ENCODE measurements at regions not wholly inside any gene's neighbourhood (a gene's known extent, or its start where the extent isn't known, plus 50 kb on each side); places are given as distances from the start of the nearest gene placed in this dataset.
A peak's percentile ranks its signal among the peaks of the same experiment; 100 is the strongest.
"Not testable (repeated sequence)": the region's sequence is repeated elsewhere in the genome, so short reads cannot be mapped to it uniquely, and the experiment has no call there.

- 9 to 26% (median 12%) methylated on average over 3 of the region's 3 CpGs for WGBS, 3 donors
- Histone ChIP-seq H3K4me1 (peaks cover 7% of the 10 kb centered on the region), H3K9me3 (no peaks in the 10 kb centered on the region), H3K4me3 (no peak overlapping the region), H3K27me3 (ENCODE audit: insufficient read depth in 3 of 3, low read length in 2 of 3) (no peaks in the 10 kb centered on the region), H3K36me3 (ENCODE audit: insufficient read depth in 1 of 2, low read depth in 1 of 2) (no peaks in the 10 kb centered on the region), H3K27ac (no peak overlapping the region)
- intact Hi-C loops (cut with DNase I): loop anchor here in 1 of 2 donors (10.0 kb wide), 1 partner anchor 171 kb away; no protein-coding TSS in a partner anchor
- DNase-seq: no peak
- peak in 3 of 4 donors; percentile 46 to 62 (median 52) for ATAC-seq
- no peak for TF ChIP-seq CTCF (IDR thresholded peaks at IDR 0.05)
Measured at GRCh38 chr11:12585861-12586260, 88.4 kb upstream of the TEAD1 start.

GRCh38 chr11:12587333-12587991 lies 86.8 kb upstream of the TEAD1 start:
- no peak for ATAC-seq
- WGBS, 3 donors: 71 to 74% (median 71%) methylated on average over 6 of the region's 6 CpGs

GRCh38 chr11:12591706-12592105 lies 82.5 kb upstream of the TEAD1 start:
- no peak overlapping the region for H3K27ac ChIP-seq
- intact Hi-C loops (cut with DNase I): no loop called here
- no peaks in the 10 kb centered on the region for H3K27me3 ChIP-seq (ENCODE audit: insufficient read depth in 3 of 3, low read length in 2 of 3)
- TF ChIP-seq CTCF (IDR thresholded peaks at IDR 0.05): no peak
- H3K36me3 ChIP-seq (ENCODE audit: insufficient read depth in 1 of 2, low read depth in 1 of 2): no peaks in the 10 kb centered on the region
- no peaks in the 10 kb centered on the region for H3K4me1 ChIP-seq
- no peaks in the 10 kb centered on the region for H3K9me3 ChIP-seq
- ATAC-seq (no peak), DNase-seq (no peak)
- WGBS, 3 donors: 51 to 64% (median 52%) methylated on average over 4 of the region's 4 CpGs
- H3K4me3 ChIP-seq: no peak overlapping the region

More at GRCh38 chr11:12587333-12587991, 86.8 kb upstream of the TEAD1 start:
- no peak overlapping the region for H3K4me3 ChIP-seq
- DNase-seq: no peak
- no peak overlapping the region for H3K27ac ChIP-seq
- peaks cover 7% of the 10 kb centered on the region for H3K4me1 ChIP-seq
- intact Hi-C loops (cut with DNase I): loop anchor here in 1 of 2 donors (10.0 kb wide), 1 partner anchor 173 kb away; no protein-coding TSS in a partner anchor
- no peak for TF ChIP-seq CTCF (IDR thresholded peaks at IDR 0.05)
- no peaks in the 10 kb centered on the region for H3K27me3 ChIP-seq (ENCODE audit: insufficient read depth in 3 of 3, low read length in 2 of 3)
- no peaks in the 10 kb centered on the region for H3K9me3 ChIP-seq
- H3K36me3 ChIP-seq (ENCODE audit: insufficient read depth in 1 of 2, low read depth in 1 of 2): no peaks in the 10 kb centered on the region

- intact Hi-C loops (cut with DNase I): no loop called here
- ATAC-seq: no peak
- H3K4me3 ChIP-seq: no peak overlapping the region
Measured at GRCh38 chr11:12592283-12592682, 81.9 kb upstream of the TEAD1 start.

GRCh38 chr11:12595089-12595847 lies 79.0 kb upstream of the TEAD1 start:
- DNase-seq; H3K4me1 ChIP-seq; ATAC-seq; H3K36me3 ChIP-seq (ENCODE audit: insufficient read depth in 1 of 2, low read depth in 1 of 2); H3K4me3 ChIP-seq; H3K27ac ChIP-seq; H3K27me3 ChIP-seq (ENCODE audit: insufficient read depth in 3 of 3, low read length in 2 of 3); H3K9me3 ChIP-seq: not testable (repeated sequence)
- intact Hi-C loops (cut with DNase I): loop anchor here in 1 of 2 donors (5.0 kb wide), 1 partner anchor 77 kb away; the partner anchor contains the start of gene TEAD1
- 39 to 58% (median 52%) methylated on average over 2 of the region's 2 CpGs for WGBS, 3 donors

More at GRCh38 chr11:12592283-12592682, 81.9 kb upstream of the TEAD1 start:
- Histone ChIP-seq H3K27ac (no peak overlapping the region), H3K9me3 (no peaks in the 10 kb centered on the region), H3K4me1 (no peaks in the 10 kb centered on the region), H3K27me3 (ENCODE audit: insufficient read depth in 3 of 3, low read length in 2 of 3) (no peaks in the 10 kb centered on the region), H3K36me3 (ENCODE audit: insufficient read depth in 1 of 2, low read depth in 1 of 2) (no peaks in the 10 kb centered on the region)
- DNase-seq: no peak
- no peak for TF ChIP-seq CTCF (IDR thresholded peaks at IDR 0.05)
- 89 to 90% (median 89%) methylated on average over 3 of the region's 3 CpGs for WGBS, 3 donors
